Lung (tissue), 11 donors: ENCODE measurements at regions not wholly inside any gene's neighbourhood (a gene's known extent, or its start where the extent isn't known, plus 50 kb on each side); places are given as distances from the start of the nearest gene placed in this dataset.

Experiments used
- ATAC-seq: fragments of 200-7000 bp; cut with Tn5 transposase; one replicate; pipeline ENCODE4 v1.9.1; 2020; ENCODE audit warnings: moderate number of reproducible peaks; ENCODE audit not compliant: insufficient read depth, low FRiP score
- DNase-seq, 3 donors: peaks; one replicate each; pipeline ENCODE4 v3.0.0-alpha.2; 2013 to 2017
- H3K27ac ChIP-seq, 2 donors: one replicate each; pipeline ENCODE4 v1.5.1; 2013; ENCODE audit warnings: mild to moderate bottlenecking in 2 of 2, moderate library complexity in 2 of 2, control low read depth in 1 of 2, inconsistent platforms in 1 of 2, low read depth in 1 of 2, low read length in 1 of 2
- H3K27me3 ChIP-seq, 3 donors: one replicate each; pipeline ENCODE4 v1.5.1; 2013; ENCODE audit warnings: low read length in 2 of 3; ENCODE audit not compliant: control insufficient read depth in 3 of 3, insufficient read depth in 3 of 3
- H3K36me3 ChIP-seq, 4 donors: one replicate each; pipeline ENCODE4 v1.5.1; 2013; ENCODE audit warnings: low read length in 4 of 4, mild to moderate bottlenecking in 1 of 4, moderate library complexity in 1 of 4; ENCODE audit not compliant: control insufficient read depth in 4 of 4, insufficient read depth in 4 of 4
- H3K4me1 ChIP-seq, 5 donors: one replicate each; pipeline ENCODE4 v1.5.1; 2013; ENCODE audit warnings: low read length in 5 of 5, mild to moderate bottlenecking in 2 of 5, moderate library complexity in 1 of 5; ENCODE audit not compliant: control insufficient read depth in 5 of 5, insufficient read depth in 5 of 5
- H3K4me3 ChIP-seq: one replicate; pipeline ENCODE4 v1.5.1; 2013; ENCODE audit warnings: mild to moderate bottlenecking, control low read depth, moderate library complexity
- H3K9ac ChIP-seq, 2 donors: one replicate each; pipeline ENCODE4 v1.5.1; 2013; ENCODE audit warnings: low read length in 2 of 2, control low read depth in 1 of 2; ENCODE audit not compliant: insufficient read depth in 1 of 2
- H3K9me3 ChIP-seq, 4 donors: one replicate each; pipeline ENCODE4 v1.5.1; 2013; ENCODE audit warnings: low read length in 3 of 4, mild to moderate bottlenecking in 1 of 4, moderate library complexity in 1 of 4; ENCODE audit not compliant: control insufficient read depth in 4 of 4, insufficient read depth in 3 of 4
- WGBS, 2 donors: extraction: QIAGEN DNeasy Blood & Tissue Kit; methylation state at CpG; one replicate each; pipeline ENCODE4 v1.1.7; 2013; 5-methylcytosine and 5-hydroxymethylcytosine counted together
- TF ChIP-seq, protein P1 (sequence below): IDR thresholded peaks from 2 replicates; pipeline ENCODE4 v1.5.1; 2012; ENCODE audit warnings: mild to moderate bottlenecking; ENCODE audit errors: control extremely low read depth, extremely low read depth
- donor health status: control.
- donor health status: control.
- donor health status: Bipolar disorder and iron deficiency.
- donor health status: healthy.
- donor health status: DM: yes; HTN: yes; CAD: no.

DNA sequence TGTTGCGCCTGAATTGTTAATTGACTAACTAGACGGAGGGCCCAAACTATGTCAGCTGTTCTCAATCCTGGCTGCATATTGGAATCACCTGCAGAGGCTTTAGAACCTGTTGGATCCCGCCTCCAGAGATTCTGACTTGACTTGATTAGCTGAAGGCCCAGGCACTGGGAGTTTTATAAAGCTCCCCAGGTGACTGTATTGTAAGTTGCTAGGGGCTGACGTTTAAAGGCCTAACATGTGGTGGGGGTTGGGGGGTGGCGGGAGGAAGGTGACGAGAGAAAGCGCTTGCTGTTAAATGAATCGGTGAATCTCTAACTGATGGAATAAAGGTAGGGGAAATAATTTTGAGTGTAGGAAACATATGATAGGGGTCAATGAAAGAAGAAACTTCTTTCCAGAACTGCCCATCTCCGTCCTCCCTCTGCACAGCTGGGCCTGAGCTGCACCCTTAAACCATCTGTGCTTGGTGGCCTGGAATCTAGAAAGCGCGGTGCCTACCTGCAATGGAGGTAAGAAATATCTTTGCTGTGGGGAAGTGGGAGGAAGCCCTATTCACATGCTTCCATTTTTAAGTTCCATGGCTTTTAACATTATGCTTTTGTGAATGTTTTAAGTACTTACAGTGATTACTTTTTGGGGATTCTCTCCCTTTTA lies 225.0 kb upstream of the FAM3C start:
- ATAC-seq: no peak
- WGBS, 2 donors: 90 to 91% methylated on average over 11 of the region's 11 CpGs
- Histone ChIP-seq H3K9me3 (no peaks in the 10 kb centered on the region), H3K4me1 (no peaks in the 10 kb centered on the region), H3K9ac (no peak overlapping the region), H3K4me3 (no peak overlapping the region), H3K27me3 (no peaks in the 10 kb centered on the region), H3K36me3 (no peaks in the 10 kb centered on the region), H3K27ac (no peak overlapping the region)
- TF ChIP-seq, protein P1, sequence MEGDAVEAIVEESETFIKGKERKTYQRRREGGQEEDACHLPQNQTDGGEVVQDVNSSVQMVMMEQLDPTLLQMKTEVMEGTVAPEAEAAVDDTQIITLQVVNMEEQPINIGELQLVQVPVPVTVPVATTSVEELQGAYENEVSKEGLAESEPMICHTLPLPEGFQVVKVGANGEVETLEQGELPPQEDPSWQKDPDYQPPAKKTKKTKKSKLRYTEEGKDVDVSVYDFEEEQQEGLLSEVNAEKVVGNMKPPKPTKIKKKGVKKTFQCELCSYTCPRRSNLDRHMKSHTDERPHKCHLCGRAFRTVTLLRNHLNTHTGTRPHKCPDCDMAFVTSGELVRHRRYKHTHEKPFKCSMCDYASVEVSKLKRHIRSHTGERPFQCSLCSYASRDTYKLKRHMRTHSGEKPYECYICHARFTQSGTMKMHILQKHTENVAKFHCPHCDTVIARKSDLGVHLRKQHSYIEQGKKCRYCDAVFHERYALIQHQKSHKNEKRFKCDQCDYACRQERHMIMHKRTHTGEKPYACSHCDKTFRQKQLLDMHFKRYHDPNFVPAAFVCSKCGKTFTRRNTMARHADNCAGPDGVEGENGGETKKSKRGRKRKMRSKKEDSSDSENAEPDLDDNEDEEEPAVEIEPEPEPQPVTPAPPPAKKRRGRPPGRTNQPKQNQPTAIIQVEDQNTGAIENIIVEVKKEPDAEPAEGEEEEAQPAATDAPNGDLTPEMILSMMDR: no peak
- DNase-seq: no peak

DNA sequence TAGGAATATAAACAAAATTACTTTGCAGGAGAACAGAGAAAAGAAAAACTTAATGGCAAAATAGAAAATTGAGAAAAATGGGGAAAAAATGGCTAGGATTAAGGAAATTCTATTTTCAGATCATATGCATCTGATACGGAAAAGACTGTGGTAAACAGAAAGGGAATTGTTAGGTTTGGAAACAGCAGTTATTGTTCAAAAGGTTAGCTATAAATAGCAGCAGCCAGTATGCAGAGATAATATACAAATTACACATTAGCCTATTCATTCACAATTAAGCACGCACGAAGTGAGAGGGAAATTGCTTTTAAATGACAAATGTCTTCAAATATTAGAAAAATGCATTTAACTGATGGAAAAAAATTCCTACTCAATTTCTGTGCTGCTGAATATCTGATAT lies 224.1 kb upstream of the FAM3C start:
- no peaks in the 10 kb centered on the region for H3K4me1 ChIP-seq
- no peaks in the 10 kb centered on the region for H3K9me3 ChIP-seq
- no peak overlapping the region for H3K9ac ChIP-seq
- ATAC-seq (no peak), DNase-seq (no peak)
- TF ChIP-seq, protein P1: no peak
- H3K4me3 ChIP-seq: no peak overlapping the region
- no peaks in the 10 kb centered on the region for H3K27me3 ChIP-seq
- WGBS, 2 donors: 55 to 61% methylated on average over 3 of the region's 3 CpGs
- no peaks in the 10 kb centered on the region for H3K36me3 ChIP-seq
- no peak overlapping the region for H3K27ac ChIP-seq

DNA sequence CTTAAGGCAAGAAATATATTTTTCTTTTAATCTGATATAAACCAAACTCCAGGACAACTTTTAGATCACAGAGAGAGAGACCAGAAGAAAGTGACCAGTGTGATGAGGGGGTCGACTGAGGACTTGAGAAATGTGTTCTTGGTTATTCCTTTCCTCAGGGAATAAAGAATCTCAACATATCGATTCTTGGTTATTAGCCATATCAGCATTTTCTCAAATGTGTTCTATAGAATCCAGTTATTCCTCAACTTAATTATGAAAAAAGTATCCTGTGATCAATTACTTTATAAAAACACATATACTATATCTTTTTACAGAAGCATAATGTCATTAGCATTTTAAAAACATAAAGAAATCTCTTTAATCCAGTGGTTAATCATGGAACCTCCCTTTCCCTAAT lies 222.1 kb upstream of the FAM3C start:
- no peaks in the 10 kb centered on the region for H3K9me3 ChIP-seq
- no peaks in the 10 kb centered on the region for H3K4me1 ChIP-seq
- H3K4me3 ChIP-seq: no peak overlapping the region
- no peak for ATAC-seq
- TF ChIP-seq, protein P1: no peak
- H3K27me3 ChIP-seq: no peaks in the 10 kb centered on the region
- no peaks in the 10 kb centered on the region for H3K36me3 ChIP-seq
- no peak for DNase-seq
- WGBS, 2 donors: 82% methylated on average over 2 of the region's 2 CpGs
- H3K9ac ChIP-seq: no peak overlapping the region
- H3K27ac ChIP-seq: no peak overlapping the region

DNA sequence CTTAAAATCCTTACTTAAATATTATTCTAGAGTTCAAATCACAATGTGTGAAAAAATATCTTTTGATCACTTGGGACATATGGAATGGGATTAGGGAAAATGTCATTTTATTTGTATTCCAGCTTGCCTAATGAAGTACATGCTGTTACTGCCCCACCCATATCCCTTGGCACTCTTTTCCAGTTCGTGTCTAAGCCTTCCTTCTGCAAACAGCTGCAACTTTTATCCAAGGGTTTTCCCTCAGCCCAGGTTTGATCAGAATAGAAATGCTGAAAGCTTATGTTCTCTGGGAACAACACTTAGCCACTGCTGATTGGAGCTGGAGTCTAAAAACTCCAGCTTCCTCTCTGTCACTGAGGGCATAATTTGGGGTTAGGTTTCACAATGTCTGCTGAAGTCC lies 214.1 kb upstream of the FAM3C start:
- WGBS, 2 donors: 13 to 17% methylated on average over 1 of the region's 1 CpG
- Histone ChIP-seq H3K27ac (no peak overlapping the region), H3K27me3 (no peaks in the 10 kb centered on the region), H3K9me3 (no peaks in the 10 kb centered on the region), H3K36me3 (no peaks in the 10 kb centered on the region), H3K9ac (no peak overlapping the region), H3K4me1 (peaks cover 0 to 3% (median 0%) of the 10 kb centered on the region in 5 donors), H3K4me3 (no peak overlapping the region)
- TF ChIP-seq, protein P1: no peak
- DNase-seq (peak in 1 of 3 donors; percentile 17), ATAC-seq (no peak)
